HepG2 (cell line): ENCODE measurements at regions not wholly inside any gene's neighbourhood (a gene's known extent, or its start where the extent isn't known, plus 50 kb on each side); places are given as distances from the start of the nearest gene placed in this dataset.

ENCODE experiments used
- CEBPB ChIP-seq: IDR thresholded peaks from 2 replicates; pipeline ENCODE4 v1.6.1; 2011; ENCODE audit warnings: low read depth, low read length, improper control_type of control experiment, borderline replicate concordance
- EHMT2 ChIP-seq: fragments of 200-600 bp; sonication (generic); IDR thresholded peaks from 2 replicates; pipeline ENCODE4 v1.7.0; 2017; ENCODE audit warnings: antibody characterized with exemption, low read depth, low read length, borderline replicate concordance
- GLI4 ChIP-seq: sonication (generic); formaldehyde crosslinking; IDR thresholded peaks from 2 replicates; pipeline ENCODE4 v1.5.1; 2020; ENCODE audit warnings: missing genetic modification reagents, mild to moderate bottlenecking, moderate library complexity, borderline replicate concordance
- GLMP ChIP-seq: sonication (generic); formaldehyde crosslinking; IDR thresholded peaks from 2 replicates; pipeline ENCODE4 v1.9.0; 2021; ENCODE audit warnings: missing genetic modification reagents, mild to moderate bottlenecking, borderline replicate concordance
- HNF1B ChIP-seq: sonication (generic); formaldehyde crosslinking; IDR thresholded peaks from 2 replicates; pipeline ENCODE4 v1.5.1; 2020; ENCODE audit warnings: mild to moderate bottlenecking, moderate library complexity, missing genetic modification reagents
- HNRNPL ChIP-seq: fragments of 200-400 bp; formaldehyde crosslinking; IDR thresholded peaks from 2 replicates; pipeline ENCODE4 v1.6.1; 2017; ENCODE audit warnings: mild to moderate bottlenecking, low read depth, low read length
- ISL2 ChIP-seq: sonication (generic); formaldehyde crosslinking; IDR thresholded peaks from 2 replicates; pipeline ENCODE4 v1.5.0; 2020; ENCODE audit warnings: missing genetic modification reagents
- KDM1A ChIP-seq: IDR thresholded peaks from 2 replicates; pipeline ENCODE4 v1.6.1; 2016; ENCODE audit warnings: missing compliant biosample characterization
- KLF12 ChIP-seq: sonication (generic); formaldehyde crosslinking; IDR thresholded peaks from 2 replicates; pipeline ENCODE4 v1.4.0; 2020; ENCODE audit warnings: missing genetic modification reagents, borderline replicate concordance
- KMT2A ChIP-seq: sonication (generic); formaldehyde crosslinking; IDR thresholded peaks from 2 replicates; pipeline ENCODE4 v1.4.0; 2020; ENCODE audit warnings: missing genetic modification reagents
- MAFK ChIP-seq, 2 experiments: IDR thresholded peaks in 1 of 2; conservative IDR thresholded peaks in 1 of 2; 2 replicates each; pipeline ENCODE4 v1.6.1; 2011; ENCODE audit warnings: improper control_type of control experiment in 2 of 2, low read length in 2 of 2
- MAX ChIP-seq: IDR thresholded peaks from 2 replicates; pipeline ENCODE4 v1.6.1; 2012; ENCODE audit warnings: inconsistent platforms
- MEIS1 ChIP-seq: sonication (generic); formaldehyde crosslinking; IDR thresholded peaks from 2 replicates; pipeline ENCODE4 v1.9.0; 2021; ENCODE audit warnings: mild to moderate bottlenecking, missing genetic modification reagents, moderate library complexity, borderline replicate concordance
- RXRB ChIP-seq: IDR thresholded peaks from 2 replicates; pipeline ENCODE4 v1.6.1; 2016; ENCODE audit warnings: borderline replicate concordance, missing genetic modification reagents, missing compliant biosample characterization
- SOX6 ChIP-seq, 2 experiments: fragments of 450-650 bp in 1 of 2; sonication (generic) in 1 of 2; formaldehyde crosslinking in 1 of 2; IDR thresholded peaks; 2 replicates each; pipeline versions ENCODE4 v1.4.0 to v1.6.1; 2017 to 2020; ENCODE audit warnings: antibody characterized with exemption in 1 of 2, mild to moderate bottlenecking in 1 of 2, missing genetic modification reagents in 1 of 2
- TARDBP ChIP-seq: sonication (generic); formaldehyde crosslinking; IDR thresholded peaks from 2 replicates; pipeline ENCODE4 v1.8.0; 2022; ENCODE audit warnings: mild to moderate bottlenecking, missing genetic modification reagents
- ZMYM3 ChIP-seq: sonication (generic); formaldehyde crosslinking; IDR thresholded peaks from 2 replicates; pipeline ENCODE4 v1.5.1; 2020; ENCODE audit warnings: mild to moderate bottlenecking, missing genetic modification reagents
- ZNF17 ChIP-seq: sonication (generic); formaldehyde crosslinking; IDR thresholded peaks from 2 replicates; pipeline ENCODE4 v1.5.0; 2020; ENCODE audit warnings: mild to moderate bottlenecking, missing genetic modification reagents
- ZNF34 ChIP-seq: sonication (generic); formaldehyde crosslinking; IDR thresholded peaks from 2 replicates; pipeline ENCODE4 v1.4.0; 2020; ENCODE audit warnings: mild to moderate bottlenecking, missing genetic modification reagents, borderline replicate concordance
- ZNF629 ChIP-seq: sonication (generic); formaldehyde crosslinking; conservative IDR thresholded peaks from 2 replicates; pipeline ENCODE4 v1.5.0; 2020; ENCODE audit warnings: missing genetic modification reagents
- ZNF710 ChIP-seq: sonication (generic); formaldehyde crosslinking; IDR thresholded peaks from 2 replicates; pipeline ENCODE4 v1.5.0; 2020; ENCODE audit warnings: mild to moderate bottlenecking, missing genetic modification reagents, borderline replicate concordance

- TF ChIP-seq ZNF629 (peak; percentile 92), ZNF710 (no peak), ZMYM3 (CRISPR knock-in tag) (peak; percentile 69), ZNF17 (CRISPR knock-in tag) (no peak), GLI4 (CRISPR knock-in tag) (no peak), RXRB (CRISPR knock-in tag) (peak; percentile 16; the same call in 1 of the 2 replicates), KLF12 (CRISPR knock-in tag) (no peak), EHMT2 (no peak), ISL2 (CRISPR knock-in tag) (0 out of 2 replicates have a peak, but pooled peaks have one; percentile 35), HNRNPL (0 out of 2 replicates have a peak, but pooled peaks have one; percentile 49), GLMP (no peak), ZNF34 (CRISPR knock-in tag) (peak; percentile 100), KDM1A (CRISPR knock-in tag) (peak; percentile 64; the same call in 1 of the 2 replicates), TARDBP (CRISPR knock-in tag) (peak; percentile 31; the same call in 1 of the 2 replicates), MAFK (conservative IDR thresholded peaks at IDR 0.05 in 1 of 2, IDR thresholded peaks at IDR 0.05 in 1 of 2; ENCODE audit: low read length in 2 of 2) (peak in 1 of 2 experiments; percentile 47; a peak in 1 of 4 replicates), HNF1B (CRISPR knock-in tag) (0 out of 2 replicates have a peak, but pooled peaks have one; percentile 24), SOX6 (IDR thresholded peaks at IDR 0.05) (no peak), SOX6 (CRISPR knock-in tag; IDR thresholded peaks at IDR 0.05) (peak; percentile 40; the same call in 1 of the 2 replicates), MEIS1 (no peak), KMT2A (CRISPR knock-in tag) (no peak), MAX (peak; percentile 28; the same call in 1 of the 2 replicates), CEBPB (peak; percentile 20; the same call in 1 of the 2 replicates)
Measured at GRCh38 chr2:16104315-16104948, 164.1 kb downstream of the MYCN start (continued).
